HG03066 (cell line): ENCODE measurements at regions not wholly inside any gene's neighbourhood (a gene's known extent, or its start where the extent isn't known, plus 50 kb on each side); places are given as distances from the start of the nearest gene placed in this dataset.
"Not testable (repeated sequence)": the region's sequence is repeated elsewhere in the genome, so short reads cannot be mapped to it uniquely, and the experiment has no call there.

Source experiments
- ATAC-seq: cut with Tn5 transposase; IDR thresholded peaks from one replicate; pipeline ENCODE4 v1.9.1; 2021; ENCODE audit warnings: low read depth; ENCODE audit not compliant: unreplicated experiment

DNA sequence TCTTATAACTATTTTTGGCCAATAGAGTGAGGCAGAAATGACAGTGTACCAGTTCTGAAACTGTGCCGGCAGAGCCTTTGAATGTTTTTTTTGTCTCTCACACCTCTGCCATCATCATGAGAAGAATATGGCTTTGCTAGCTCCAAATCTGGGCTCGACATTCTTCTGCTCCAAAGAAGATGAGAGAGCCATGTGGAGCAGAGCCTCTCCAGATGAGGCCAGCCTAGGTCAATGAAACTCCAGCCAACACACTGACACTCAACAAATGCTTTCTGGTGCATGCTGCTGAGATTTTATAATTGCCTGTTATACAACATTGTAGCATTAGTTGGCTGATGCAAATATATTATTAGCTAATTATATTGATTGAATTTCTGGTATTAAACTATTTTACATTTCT, 154.7 kb downstream of the SLC38A4 start:
- ATAC-seq = no peak

DNA sequence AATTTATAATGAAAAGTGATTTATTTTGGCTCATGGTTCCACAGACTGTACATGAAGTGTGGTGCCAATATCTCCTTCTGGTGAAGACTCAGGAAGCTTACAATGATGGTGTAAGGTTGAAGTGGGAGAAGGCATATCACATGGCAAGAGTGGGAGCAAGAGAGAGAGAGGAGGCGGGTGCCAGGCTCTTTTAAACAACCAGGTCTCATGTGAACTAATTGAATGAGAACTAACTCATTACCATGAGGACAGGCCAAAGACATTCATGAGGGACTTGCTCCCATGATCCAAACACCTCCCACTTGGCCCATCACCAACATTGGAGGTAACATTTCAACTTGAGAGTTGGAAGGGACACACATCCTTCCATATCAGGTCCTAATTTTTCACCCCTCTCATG, 155.2 kb downstream of the SLC38A4 start:
- ATAC-seq = no peak

DNA sequence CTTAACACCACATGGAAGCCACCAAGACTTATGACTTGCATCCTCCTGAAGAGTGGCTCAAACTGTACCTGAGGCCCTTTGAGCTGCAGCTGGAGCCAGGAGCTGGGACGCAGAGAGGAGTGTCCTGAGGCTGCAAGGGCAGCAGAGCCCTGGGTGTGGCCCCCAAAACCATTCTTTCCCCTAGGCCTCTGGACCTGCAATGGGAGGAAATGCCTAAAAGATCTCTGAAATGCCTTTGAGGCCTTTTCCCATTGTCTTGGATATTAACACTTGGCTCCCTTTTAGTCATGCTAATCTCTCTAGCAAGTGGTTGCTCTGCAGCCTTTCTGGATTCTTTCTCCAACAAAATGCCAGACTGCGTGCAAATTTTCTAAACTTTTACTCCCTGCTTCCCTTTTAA, 156.1 kb downstream of the SLC38A4 start:
- no peak for ATAC-seq

DNA sequence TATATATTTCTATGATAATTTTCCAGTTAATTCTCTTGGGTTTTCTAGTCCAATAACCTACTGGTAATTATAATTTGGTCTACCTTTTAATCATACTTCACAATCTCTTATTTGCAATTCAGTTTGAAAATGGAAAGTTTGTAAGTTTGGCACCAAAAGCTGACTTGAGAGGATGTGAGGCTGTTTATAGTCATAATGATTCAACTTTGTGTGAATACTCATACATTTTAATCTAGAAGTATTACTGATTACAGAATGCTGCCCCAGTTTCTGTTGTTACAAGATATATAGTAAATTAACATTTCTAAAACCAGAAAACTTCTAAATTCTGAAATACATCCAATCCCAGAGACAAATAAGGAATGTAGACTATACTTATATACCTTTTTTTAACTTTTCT, 158.2 kb downstream of the SLC38A4 start:
- no peak for ATAC-seq

DNA sequence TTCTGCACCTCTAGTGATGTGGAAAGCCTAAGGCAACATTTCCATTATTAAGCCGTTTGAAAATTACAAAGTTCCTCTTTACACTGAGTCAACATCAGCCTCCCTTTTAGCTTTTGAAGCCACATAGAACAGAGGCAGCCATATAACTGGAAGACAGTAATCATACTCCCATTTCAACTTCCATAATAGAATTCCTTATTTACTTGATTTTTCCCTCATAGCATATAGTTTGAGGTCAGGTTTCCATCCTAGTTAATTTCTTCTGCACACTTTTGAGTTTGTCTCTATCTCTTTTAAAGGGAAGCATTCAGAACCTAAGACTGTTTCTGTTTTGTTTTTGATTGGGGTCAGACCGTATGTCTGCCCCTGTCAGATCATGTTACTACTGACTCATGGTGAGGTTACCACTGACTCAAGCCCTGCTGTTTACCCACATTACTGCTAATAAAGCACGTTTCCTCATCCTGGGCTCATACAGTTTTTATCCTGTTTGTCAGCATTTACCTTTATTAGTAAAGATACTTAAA, 161.0 kb downstream of the SLC38A4 start:
- ATAC-seq = no peak

DNA sequence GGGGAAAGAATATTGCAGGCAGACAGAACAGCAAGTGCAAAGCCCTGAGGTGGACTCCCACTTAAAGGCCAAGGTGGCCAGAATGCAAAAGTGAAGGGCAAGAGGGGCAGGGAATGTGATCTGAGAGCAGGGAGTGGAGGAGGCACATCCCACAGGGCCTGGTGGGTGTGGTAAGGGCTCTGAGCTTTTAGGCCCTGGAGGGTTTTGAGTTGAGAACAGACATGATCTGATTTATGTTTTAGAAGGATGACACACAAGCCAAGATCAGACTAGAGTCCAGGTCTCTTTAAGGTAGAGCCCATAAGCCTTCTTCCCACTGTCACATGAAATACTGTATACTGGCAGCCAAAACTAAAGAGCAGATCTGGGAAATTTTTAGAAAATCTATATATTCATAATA, 162.5 kb downstream of the SLC38A4 start:
- ATAC-seq = no peak

DNA sequence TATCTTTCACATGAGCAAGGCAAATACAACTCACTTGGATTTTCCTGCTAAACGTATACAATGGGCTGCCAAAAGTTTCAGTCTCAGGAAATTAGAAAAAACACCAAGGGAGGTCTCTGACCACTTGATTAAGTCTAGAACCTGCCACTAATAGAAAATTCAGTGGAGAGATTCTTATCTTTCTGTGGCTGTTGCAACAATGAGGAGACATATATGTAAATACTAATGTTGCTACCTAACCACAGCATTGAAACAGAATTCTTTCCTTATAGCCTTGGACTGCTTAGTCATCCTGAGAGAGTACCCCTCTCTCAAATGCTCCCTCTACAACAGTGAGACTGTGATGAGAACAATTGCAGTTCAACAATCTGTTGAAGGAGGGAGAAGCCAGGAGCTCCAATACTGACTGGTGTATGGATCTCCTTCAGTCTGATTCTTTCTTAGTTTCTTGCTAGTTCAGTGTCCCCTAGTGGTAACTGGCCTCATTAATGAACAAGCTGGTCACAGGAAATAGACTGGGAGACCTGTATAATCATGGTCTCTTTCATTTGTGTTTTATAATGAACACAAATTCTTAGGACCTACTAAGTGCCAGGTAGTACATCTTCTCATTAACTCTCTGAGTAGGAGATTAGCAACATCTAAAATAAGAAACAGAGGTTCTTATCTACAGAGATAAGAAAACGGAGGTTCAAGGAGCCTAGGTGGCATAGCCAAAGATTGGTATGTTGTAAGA, 164.5 kb downstream of the SLC38A4 start:
- ATAC-seq = peak; percentile 64

DNA sequence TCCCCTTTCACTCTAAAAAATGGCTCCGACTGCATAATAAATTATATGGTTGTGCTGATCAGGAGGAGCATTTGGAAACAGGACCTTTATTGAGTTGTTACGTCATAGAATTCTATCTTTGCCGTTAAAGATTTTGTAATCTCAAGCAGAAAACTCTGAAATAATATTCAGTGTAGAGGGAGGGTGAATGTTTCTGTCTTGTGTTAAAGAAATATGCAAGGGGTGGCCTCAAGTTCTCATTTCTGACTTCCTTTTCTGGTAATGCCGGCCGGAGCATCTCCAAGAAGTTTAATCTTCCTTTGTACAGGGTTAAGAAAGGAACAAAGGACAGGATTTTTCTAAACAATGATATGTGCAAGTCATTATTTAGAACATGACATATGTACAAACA, 165.1 kb downstream of the SLC38A4 start:
- no peak for ATAC-seq

DNA sequence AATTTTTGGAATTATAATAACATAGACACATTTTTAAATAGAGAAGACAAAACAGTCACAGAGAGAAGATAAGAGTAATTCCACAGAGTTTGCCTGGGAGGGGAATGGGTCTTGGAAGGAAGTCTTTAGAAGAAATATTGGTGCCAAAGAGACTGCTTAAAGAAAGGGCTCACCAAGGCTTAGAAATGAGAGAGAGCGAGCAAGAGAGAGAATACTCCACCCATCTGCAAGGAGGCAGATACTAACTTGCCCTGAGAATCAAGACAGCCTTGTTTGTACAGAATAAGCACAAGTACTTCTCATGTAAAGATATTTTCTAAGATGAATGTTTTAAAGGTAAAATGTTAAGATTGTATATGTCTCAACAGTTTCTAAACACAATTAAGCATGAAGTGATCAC, 165.5 kb downstream of the SLC38A4 start:
- ATAC-seq = no peak

DNA sequence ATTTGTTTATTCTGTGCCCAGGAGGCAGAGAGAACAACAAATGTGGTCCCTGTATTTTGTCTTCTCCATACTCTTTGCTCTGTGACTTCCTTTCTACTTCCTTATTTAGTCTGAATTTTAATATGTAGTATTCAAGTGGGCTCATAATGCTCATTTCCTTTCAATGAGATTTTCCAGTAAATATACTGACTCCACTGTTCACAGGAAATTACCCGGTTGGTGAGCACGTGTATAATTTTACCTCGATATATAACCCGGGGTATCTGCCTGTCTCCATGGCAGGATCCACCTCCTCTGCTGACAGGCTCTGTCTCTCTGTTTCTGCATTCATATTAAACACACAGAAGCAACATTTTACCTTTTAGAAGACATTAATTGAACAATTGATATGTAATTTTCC, 166.0 kb downstream of the SLC38A4 start:
- ATAC-seq = no peak

DNA sequence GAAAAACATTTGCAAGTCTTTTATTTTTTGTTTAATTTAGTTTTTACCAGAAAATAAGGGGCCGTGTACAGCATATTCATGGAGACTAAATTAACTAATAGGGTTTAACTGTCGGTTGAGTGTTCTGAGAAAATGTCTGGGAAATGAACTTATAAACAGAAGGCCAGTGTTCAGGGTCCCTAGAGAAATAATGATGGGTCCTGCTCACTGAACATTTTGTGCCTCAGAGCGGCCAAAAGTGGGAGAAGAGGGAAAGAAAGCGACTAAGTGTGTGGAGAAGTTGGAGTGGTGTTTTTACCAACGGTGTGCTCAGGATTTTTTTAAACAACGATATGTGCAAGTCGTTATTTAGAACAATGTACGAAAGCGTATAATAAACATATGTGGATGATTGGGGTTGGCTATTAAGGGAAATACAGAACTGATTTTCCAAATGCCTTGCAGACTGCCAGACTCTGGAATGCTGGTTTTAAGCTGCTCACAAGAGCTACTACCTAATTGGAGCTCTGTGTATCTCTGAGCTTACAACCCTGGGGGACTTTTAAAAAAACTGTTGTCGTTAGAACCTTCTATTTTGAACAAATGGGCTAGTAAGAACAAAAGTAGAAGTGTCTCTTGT, 166.7 kb downstream of the SLC38A4 start:
- no peak for ATAC-seq

DNA sequence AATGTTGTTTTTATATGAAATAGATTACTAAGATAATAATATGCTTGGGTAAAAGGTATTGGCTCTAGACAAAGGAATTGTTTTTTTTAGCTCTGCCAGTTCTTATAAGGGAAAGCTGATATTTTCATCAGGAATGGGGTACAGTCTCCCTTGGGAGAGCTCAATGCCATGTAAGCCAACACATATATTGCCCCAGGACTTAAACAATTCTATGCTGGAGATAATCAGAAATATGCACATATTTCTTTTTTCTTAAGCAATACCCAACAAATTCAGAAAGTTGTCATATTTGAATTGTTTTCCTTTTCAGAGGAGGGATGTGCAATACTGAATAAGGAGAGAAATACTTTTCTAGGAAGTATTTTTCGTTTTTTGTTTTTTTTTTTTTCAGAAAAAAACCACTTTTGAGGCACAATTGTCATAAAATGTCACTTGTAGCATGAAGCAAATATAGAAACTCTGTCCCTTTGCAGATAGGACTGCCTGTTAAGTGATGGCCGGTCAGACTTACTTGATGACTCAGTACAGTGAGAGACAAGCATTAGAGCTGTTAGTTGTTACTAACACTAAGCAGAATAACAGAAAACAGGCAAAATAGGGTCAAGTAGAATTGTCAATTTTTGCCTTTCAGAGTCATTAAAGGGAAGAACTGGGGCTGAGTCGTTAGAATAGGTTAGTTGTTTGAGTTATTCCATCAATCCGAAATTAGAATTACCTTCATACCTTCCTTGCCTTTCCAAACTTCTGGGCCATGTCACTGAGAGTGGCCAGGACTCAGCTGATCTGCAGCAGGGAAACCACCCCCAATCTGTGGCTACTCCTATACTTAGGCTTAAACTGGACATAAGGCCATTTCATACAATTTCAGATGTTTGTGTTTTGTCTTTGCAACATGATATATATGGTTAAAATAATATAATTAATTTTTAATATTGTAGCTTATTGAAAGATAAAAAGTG, 168.1 kb downstream of the SLC38A4 start:
- no peak for ATAC-seq

DNA sequence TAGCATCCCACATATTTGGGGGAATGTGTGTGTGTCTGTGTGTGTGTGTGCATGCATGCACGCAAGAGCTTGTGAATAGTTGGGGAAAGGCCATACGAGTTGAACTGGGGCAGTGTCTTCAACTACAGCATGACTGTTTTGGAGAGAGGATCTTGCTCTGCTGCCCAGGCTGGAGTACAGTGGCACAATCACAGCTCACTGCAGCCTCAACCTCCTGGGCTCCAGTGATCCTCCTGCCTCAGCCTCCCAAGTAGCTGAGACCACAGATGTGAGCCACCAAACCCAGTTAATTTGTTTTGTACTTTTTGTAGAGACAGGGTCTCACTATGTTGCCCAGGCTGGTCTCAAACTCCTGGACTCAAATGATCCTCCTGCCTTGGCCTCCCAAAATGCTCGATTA, 169.8 kb downstream of the SLC38A4 start:
- not testable (repeated sequence) for ATAC-seq

DNA sequence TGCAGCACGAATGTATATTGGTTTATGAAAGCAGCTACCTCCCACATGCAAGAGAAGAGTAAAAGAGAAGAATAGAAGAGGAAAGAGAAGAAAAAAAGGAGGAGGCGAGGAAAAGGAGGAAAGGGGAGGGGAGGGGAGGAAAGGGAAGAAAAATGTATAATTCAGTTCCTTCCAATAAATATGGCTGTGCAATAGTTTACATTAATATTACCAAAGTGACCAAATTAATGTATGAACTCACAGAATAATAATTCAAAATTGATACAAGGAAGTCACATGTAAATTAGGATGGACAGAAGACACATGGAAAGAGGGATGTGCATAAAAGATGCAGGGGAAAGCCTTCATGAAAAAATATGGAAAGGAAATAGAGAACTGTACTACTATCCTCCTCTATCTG, 172.5 kb downstream of the SLC38A4 start:
- ATAC-seq = no peak

DNA sequence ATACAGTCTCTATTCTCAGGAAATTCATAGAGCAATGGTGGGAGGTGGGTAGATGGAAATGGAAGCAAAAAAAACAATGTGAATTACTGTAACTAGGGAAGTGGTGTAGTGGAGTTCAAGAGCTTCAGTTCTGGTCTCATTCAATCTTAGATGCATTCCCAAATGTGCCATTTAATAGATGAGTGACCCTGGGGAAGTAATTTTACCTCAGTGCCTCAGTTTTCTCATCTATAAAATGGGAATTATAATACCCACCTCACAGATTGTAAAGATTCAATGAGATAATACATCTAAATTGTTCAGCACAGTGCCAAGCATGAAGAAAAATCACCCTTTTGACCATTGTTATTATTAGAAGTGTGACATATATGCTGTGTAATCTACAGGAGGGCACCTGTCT, 173.1 kb downstream of the SLC38A4 start:
- ATAC-seq = no peak

DNA sequence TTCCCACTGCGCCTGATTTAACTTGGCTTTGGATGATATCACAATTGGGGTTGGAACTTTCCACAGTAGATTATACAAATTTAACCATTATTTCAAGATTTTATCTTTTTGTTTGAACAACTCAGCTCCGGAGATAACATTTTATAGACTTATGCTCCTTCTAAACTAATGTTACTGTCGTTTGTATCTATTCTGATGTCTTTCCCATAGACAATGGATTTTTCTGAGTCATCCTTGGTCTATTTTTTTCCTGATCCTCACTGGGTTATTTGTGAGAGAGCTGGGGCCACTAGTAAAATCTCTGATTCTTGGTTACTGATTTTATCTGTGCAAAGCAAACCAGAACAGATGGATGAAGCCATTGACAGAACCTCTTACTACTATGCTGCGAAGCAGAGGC, 175.1 kb downstream of the SLC38A4 start:
- no peak for ATAC-seq

DNA sequence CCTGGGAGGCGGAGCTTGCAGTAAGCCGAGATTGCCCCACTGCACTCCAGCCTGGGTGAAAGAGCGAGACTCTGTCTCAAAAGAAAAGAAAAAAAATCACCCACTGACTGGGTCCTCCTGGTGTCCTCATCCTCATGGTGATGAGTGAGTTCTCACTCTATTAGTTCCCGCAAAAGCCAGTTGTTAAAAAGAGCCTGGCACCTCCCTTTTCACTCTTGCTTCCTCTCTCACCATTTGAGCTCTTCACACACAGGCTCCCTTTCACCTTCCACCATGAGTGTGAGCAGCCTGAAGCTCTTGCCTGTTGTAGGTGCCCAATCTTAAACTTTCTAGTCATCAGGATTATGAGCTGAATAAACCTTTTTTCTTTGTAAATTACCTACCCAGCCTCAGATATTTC, 176.4 kb downstream of the SLC38A4 start:
- no peak for ATAC-seq

DNA sequence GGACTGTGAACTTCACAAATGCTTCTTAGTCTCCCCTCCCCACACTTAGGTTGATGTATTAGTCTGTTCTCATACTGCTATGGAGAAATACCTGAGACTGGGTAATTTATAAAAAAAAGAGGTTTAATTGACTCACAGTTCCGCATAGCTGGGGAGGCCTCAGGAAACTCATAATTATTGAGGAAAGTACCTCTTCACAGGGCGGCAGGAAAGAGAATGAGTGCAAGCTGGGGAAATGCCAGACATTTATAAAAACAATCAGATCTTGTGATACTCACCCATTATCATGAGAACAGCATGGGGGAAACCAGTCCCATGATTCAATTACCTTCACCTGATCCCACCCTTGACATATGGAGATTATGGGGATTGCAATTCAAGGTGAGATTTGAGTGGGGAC, 178.8 kb downstream of the SLC38A4 start:
- ATAC-seq = no peak

DNA sequence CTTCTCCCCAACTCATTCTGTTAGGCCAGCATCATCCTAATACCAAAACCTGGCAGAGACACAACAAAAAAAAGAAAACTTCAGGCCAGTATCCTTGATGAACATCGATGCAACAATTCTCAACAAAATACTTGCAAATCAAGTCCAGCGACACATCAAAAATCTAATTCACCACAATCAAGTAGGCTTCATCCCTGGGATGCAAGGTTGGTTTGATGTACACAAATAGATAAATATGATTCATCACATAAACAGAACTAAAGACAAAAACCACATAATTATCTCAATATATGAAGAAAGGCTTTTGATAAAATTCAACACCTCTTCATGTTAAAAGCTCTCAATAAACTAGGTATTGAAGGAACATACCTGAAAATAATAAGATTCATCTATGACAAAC, 184.1 kb downstream of the SLC38A4 start:
- not testable (repeated sequence) for ATAC-seq

DNA sequence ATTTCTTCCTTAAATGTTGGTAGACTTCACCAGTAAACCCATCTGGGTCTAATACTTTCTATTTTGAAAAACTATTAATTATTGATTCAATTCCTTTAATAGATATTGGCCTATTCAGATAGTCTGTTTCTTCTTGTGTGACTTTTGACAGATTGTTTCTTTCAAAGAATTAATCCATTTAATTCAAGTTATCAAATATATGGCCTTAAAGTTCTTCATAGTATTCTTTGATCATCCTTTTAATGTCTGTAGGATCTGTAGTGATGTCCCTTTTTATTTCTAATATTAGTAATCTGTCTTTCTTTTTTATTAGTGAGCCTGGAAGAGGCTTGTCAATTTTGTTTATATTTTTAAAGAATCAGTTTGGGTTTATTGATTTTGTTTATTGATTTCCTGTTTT, 190.0 kb downstream of the SLC38A4 start:
- no peak for ATAC-seq
